ENCODE measurements at regions not wholly inside any gene's neighbourhood (a gene's known extent, or its start where the extent isn't known, plus 50 kb on each side); places are given as distances from the start of the nearest gene placed in this dataset.

- TF ChIP-seq YY1 (IDR thresholded peaks at IDR 0.05; ENCODE audit: low read depth) (no peak), CEBPB (IDR thresholded peaks at IDR 0.05) (no peak), FOXM1 (IDR thresholded peaks at IDR 0.05; ENCODE audit: borderline replicate concordance, low read depth) (no peak), MAX (IDR thresholded peaks at IDR 0.05) (no peak), REST (IDR thresholded peaks at IDR 0.05; ENCODE audit: low read depth) (no peak)
Observed at GRCh38 chr13:104833221-104833620, 1702.2 kb downstream of the EFNB2 start.
